ENCODE measurements at regions not wholly inside any gene's neighbourhood (a gene's known extent, or its start where the extent isn't known, plus 50 kb on each side); places are given as distances from the start of the nearest gene placed in this dataset.

GRCh38 chr18:39178166-39178565, 1612.6 kb upstream of the CELF4 start:
- no peak for ATAC-seq
- no peaks in the 10 kb centered on the region for H3K9me3 ChIP-seq
- DNase-seq, result no peak
- TF ChIP-seq CTCF (IDR thresholded peaks at IDR 0.05), result no peak
- no peaks in the 10 kb centered on the region for H3K27me3 ChIP-seq (ENCODE audit: low read depth)
- no peaks in the 10 kb centered on the region for H3K4me1 ChIP-seq
- intact Hi-C loops (cut with DNase I), result no loop called here
- no peaks in the 10 kb centered on the region for H3K36me3 ChIP-seq
- H3K4me3 ChIP-seq, result no peak overlapping the region
- H3K27ac ChIP-seq, result no peak overlapping the region

- Histone ChIP-seq H3K27ac (no peak overlapping the region), H3K36me3 (no peaks in the 10 kb centered on the region), H3K4me3 (no peak overlapping the region), H3K9me3 (no peaks in the 10 kb centered on the region), H3K27me3 (ENCODE audit: low read depth) (no peaks in the 10 kb centered on the region), H3K4me1 (no peaks in the 10 kb centered on the region)
- intact Hi-C loops (cut with DNase I), result no loop called here
- ATAC-seq (no peak), DNase-seq (no peak)
- no peak for TF ChIP-seq CTCF (IDR thresholded peaks at IDR 0.05)
Measured at GRCh38 chr18:39172695-39173421, 1607.3 kb upstream of the CELF4 start.

GRCh38 chr18:39168723-39169122, 1603.1 kb upstream of the CELF4 start:
- H3K4me1 ChIP-seq, result no peaks in the 10 kb centered on the region
- no peak for ATAC-seq
- no peak overlapping the region for H3K27ac ChIP-seq
- no peak overlapping the region for H3K4me3 ChIP-seq
- no peaks in the 10 kb centered on the region for H3K9me3 ChIP-seq
- H3K36me3 ChIP-seq, result no peaks in the 10 kb centered on the region
- intact Hi-C loops (cut with DNase I), result no loop called here
- TF ChIP-seq CTCF (IDR thresholded peaks at IDR 0.05), result no peak
- DNase-seq, result no peak
- H3K27me3 ChIP-seq (ENCODE audit: low read depth), result no peaks in the 10 kb centered on the region

- intact Hi-C loops (cut with DNase I), result no loop called here
- ATAC-seq, result no peak
Measured at GRCh38 chr18:39167990-39168389, 1602.4 kb upstream of the CELF4 start.

GRCh38 chr18:39166776-39167175, 1601.2 kb upstream of the CELF4 start:
- Histone ChIP-seq H3K27me3 (ENCODE audit: low read depth) (no peaks in the 10 kb centered on the region), H3K27ac (no peak overlapping the region), H3K4me3 (no peak overlapping the region), H3K4me1 (no peaks in the 10 kb centered on the region), H3K36me3 (no peaks in the 10 kb centered on the region), H3K9me3 (no peaks in the 10 kb centered on the region)
- DNase-seq (no peak), ATAC-seq (no peak)
- intact Hi-C loops (cut with DNase I), result no loop called here
- TF ChIP-seq CTCF (IDR thresholded peaks at IDR 0.05), result no peak

More at GRCh38 chr18:39167990-39168389, 1602.4 kb upstream of the CELF4 start:
- TF ChIP-seq CTCF (IDR thresholded peaks at IDR 0.05), result no peak
- Histone ChIP-seq H3K4me3 (no peak overlapping the region), H3K27ac (no peak overlapping the region), H3K36me3 (no peaks in the 10 kb centered on the region), H3K27me3 (ENCODE audit: low read depth) (no peaks in the 10 kb centered on the region), H3K9me3 (no peaks in the 10 kb centered on the region), H3K4me1 (no peaks in the 10 kb centered on the region)
- DNase-seq, result no peak
